ENCODE measurements at regions not wholly inside any gene's neighbourhood (a gene's known extent, or its start where the extent isn't known, plus 50 kb on each side); places are given as distances from the start of the nearest gene placed in this dataset.

DNA sequence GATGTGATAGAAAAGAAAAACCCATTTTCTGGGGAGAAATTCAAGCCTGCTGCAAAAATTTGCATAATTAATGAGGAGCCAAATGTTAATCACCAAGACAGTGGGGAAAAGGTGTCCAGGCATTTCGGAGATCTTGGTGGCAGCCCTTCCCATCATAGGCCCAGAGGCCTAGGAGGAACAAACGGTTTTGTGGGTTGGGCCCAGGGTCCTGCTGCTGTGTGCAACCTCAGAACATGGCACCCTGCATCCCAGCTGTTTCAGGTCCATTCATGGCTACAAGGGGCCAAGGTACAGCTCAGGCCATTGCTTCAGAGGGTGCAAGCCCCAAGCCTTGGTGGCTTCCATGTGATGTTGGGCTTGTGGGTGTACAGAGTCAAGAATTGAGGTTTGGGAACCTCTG, 189.8 kb upstream of the IMPG1 start:
- TF ChIP-seq POLR2A (IDR thresholded peaks at IDR 0.05), result no peak
- no peak for TF ChIP-seq CTCF (IDR thresholded peaks at IDR 0.05)

Measured in adrenal gland (tissue), 5 donors.